Dedifferentiated amniotic fluid mesenchymal stem cell (primary cell): ENCODE measurements at regions not wholly inside any gene's neighbourhood (a gene's known extent, or its start where the extent isn't known, plus 50 kb on each side); places are given as distances from the start of the nearest gene placed in this dataset.

Source experiments
- DNase-seq: peaks from one replicate; pipeline ENCODE4 v3.0.0-alpha.2; 2016; ENCODE audit errors: extremely low spot score

DNA sequence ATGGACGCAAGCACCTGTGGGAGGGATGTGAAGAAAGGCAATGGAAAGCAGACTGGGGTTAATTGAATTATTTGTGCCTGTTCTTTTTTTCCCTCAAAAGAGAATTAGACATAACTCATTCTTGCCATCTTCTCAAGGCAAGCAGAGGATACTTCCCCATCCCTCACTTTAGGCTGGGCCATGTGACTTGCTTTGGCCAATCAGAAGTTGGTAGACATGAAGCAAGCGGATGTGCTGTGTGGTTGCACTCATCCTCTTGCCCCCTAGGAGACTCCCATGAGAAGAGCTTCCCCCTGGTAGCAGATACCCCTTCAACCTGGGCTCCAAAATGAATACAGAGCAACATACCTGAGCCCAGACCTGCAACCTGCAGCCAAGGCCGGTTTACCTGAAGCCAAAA lies 124.4 kb upstream of the ZC3H12C start:
- no peak for DNase-seq

DNA sequence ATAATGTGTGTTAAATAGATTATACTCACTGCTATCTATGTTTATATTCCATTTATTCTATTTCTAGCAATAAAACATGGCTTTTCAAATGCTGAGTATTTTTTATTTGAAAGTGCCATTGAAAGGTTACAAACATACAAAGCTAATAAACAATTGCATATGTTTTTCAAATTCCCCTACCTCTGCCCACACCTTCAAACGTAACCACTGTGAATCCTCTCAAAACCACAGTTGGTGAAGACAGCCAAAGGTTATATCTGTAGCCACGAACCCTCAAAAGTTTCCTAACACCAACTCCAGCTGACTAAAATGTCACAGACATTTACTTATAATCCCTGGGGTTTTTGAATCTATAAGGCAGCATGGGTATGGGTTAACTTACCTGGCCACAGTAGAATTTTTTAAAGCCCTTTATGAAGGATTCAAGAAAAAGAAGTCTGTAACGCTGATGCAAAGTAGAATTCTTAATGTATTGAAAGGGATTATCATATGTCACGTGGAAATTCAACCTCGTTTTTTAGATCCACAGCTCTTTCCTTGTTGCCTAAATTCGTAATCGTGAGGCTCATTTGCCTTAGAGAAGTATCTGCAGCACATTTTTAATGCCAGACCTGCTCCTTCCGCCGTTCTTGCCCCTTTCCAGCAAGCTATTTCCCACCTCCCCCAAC lies 122.5 kb upstream of the ZC3H12C start:
- DNase-seq, result no peak

DNA sequence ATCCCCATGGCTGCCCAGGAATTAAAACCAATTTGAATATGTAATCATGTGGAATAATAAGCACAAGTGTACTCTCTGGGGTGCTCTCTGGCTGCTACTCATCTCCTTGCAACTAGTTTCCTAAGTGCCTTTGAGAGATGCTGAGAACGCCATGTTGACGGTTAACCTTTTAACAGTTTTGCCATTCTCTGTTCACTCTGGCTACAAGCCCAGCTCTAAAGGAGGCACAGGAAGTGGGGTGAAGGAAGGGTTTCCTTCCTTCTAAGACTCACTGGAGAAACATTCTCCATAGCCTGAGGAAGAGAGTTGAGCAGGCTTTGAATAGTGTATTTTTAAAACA lies 122.0 kb upstream of the ZC3H12C start:
- DNase-seq, result no peak

DNA sequence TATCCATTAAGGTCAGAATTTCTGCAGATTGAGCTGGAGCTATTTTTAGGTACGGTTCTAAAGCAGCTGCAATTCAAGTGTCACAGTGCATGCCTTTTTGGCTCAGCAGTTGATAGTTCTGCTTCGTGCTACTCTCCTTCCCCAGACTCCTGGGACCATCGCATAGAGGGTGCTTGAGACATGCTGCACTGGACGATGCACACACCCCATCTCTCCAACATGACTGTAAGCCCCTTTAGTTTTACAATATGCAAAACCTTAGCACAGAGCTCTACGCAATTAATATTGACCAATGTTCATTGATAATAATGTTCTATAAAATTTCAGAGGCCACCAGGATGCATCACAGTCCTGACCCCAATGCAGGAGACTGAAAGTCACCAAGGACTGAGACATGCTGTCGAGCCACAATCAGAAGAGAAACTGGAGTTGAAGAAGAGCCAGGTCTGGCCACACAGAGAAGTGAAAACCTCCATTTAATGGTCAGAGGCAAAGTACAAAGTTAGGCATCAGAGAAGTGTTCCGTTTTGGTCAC lies 120.9 kb upstream of the ZC3H12C start:
- DNase-seq, result no peak

DNA sequence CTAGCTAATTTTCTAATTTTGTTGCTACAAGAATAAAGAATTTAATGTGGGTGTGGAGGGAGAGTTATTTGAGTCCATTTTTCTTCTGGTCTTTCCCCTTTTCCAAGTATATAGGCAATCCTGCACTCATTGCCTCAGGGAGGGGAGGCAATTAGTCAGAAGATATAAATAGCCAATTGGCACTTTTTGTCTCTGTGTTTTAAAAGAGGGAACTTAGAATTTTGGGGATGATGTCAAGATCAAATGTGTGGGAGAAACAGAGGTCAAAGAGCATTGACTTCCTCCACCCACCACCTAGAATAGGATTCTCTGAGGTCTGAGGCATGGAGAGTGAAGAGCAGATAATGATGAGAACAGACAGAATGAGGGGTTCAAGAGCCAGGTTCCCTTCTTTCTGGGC lies 120.3 kb upstream of the ZC3H12C start:
- DNase-seq, result no peak

DNA sequence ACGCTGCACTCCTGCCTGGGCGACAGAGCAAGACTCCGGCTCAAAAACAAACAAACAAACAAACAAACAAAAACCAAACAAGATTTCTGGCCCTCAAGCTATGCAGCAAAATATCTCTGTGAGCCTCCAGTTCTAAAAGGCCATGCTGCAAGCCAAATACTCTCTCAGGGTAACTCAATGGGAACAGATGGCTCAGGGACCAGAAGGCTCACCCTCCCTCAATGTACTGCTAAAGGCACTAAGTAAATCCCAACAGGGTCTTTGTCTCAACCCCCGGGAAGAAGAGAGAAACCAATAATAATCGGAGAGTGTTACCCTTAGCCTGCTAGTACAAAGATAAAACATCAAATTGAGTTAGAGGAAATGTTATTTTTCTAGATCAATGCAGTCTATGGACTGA lies 119.7 kb upstream of the ZC3H12C start:
- no peak for DNase-seq

DNA sequence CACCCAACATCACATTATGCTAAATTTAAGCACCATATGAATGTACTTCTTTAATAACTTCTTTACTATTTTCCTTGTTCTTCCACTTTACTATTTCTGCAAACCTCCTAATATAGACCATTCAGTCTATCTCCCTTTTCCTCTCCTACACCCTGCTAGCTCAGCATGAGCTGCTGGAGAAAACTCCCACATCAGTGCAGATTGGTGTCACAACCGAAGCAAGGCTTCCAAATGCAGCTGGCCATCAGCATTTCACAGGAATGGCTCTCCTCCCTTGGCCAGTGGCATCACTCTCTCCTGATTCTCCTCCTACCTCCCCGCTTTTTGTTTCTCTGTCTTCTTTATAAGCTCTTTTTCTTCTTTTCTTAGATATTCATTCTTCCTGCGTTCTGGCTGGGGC lies 118.7 kb upstream of the ZC3H12C start:
- DNase-seq, result no peak

DNA sequence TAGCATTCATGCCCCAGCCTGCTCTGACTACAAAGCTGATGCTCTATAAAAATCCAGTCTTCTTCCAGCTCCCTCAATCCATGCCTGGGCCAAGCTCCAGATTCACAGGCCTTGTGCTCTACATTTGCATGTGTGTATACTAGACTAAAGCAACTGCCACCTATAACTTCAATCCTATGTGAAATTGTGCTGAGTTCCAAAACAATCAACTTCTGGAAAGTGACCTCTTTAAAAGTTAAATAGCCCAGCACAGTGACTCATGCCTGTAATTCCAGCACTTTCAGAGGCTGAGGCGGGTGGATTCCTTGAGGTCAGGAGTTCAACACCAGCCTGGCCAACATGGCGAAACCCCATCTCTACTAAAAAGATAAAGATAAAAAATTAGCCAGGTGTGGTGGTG lies 114.3 kb upstream of the ZC3H12C start:
- no peak for DNase-seq

DNA sequence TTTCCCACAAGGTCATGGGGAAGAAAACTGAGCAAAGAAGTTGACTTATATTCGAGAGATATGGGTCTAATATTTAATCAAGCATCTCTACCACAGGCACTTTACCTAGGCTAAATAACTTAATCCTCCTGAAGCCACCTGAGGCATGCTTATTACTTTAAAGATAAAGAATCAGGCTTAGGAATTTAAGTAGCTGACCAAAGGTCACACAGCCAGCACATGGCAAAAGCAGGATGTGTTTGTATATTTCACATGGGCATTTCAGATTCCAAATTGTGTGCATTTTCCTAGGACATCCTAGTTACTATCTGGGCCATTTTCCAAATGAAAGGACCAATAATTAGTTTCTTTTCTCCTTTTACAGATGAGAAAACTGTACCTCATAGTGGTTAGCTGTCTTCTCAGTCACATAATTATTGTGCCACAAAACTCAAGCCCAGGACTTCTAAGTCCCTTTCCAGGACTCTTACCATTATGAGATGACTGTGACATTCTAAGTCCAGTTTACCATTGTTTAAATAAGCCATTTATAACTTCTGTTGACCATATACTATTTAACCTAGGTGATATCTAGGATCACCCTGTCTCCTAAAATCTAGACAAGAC lies 112.1 kb upstream of the ZC3H12C start:
- DNase-seq, result no peak

DNA sequence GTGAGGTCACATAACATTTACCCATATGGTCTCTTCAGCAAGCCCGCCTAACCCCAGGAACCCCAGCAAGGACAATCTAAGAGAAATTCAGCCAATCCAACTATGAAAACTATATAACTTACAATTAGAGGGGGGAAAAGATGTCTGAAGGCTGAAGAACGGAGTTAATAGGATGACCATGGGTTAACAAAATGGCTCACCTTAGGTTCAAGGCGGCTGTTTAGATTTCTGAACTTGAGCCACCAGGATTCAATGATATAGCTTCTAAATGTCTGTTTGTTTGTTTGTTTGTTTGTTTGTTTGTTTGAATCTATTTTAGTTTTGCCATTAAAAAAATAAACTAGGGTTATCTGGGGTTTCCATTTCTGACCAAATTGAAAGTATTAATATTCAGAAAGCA lies 109.8 kb upstream of the ZC3H12C start:
- DNase-seq, result no peak

DNA sequence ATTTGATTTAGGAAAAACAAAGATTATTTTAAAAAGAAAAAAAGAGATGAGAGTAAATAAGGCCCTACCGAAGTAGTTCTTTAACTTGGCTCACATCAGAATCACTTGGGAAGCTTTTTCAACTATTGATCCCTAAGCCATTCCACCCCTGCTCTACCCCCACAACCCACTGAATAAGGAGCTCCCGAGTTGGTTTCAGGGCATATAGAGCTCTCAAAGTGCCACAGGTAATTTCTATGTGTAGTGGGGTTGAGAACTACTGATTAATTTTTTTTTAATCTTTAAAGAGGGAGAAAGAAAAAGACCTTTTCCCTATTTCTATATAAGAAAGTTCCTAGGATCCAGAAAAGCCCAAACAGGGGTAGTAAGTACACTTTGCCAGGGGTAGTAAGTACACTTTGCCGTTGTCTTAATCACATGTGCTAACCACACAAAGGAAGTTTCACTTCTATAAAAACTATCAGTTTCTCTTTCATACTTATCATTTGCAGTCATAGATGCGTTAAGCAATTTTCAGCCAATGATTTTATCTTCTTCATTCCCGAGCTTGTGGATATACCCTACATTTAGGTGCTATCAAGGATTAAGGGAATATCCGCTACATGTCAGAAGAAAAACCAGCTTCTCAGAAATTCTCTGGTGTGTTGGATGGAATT lies 108.4 kb upstream of the ZC3H12C start:
- no peak for DNase-seq

DNA sequence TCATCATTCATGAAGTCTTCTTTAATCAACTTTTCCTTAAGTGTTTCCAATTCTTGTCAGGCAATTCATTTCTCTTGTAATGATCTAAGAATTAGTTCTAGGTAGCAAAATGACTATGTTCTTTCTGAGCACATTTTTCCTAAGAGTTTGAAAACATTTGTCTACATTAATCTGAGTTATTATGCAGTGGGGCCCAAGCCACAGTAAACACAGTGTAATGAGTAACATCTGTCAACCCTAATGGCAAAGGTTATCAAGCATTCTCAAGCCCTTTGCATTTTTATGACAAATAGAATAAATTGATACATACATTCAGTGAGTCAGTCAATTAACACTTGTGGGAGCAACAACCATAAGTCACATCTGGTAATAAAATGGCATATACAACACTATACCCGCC lies 106.7 kb upstream of the ZC3H12C start:
- DNase-seq, result no peak

DNA sequence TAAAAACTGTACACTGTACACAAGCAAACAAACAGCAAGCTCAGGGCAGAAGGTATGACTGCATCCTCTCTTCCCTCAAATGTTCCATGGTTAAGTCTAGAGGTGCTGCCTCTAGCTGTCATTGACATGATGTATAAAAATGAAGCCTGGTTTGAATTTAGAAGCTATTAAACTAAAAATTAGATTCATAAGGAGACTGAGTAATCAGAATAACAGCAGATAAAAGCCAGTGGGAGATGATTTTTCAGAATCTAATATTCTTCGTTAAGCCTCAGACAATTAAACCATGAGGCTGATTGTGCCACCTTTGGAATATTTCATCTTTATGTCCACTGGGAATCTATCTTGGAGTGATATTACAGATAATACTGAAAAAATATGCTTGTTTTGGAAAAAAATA lies 101.4 kb upstream of the ZC3H12C start:
- no peak for DNase-seq

DNA sequence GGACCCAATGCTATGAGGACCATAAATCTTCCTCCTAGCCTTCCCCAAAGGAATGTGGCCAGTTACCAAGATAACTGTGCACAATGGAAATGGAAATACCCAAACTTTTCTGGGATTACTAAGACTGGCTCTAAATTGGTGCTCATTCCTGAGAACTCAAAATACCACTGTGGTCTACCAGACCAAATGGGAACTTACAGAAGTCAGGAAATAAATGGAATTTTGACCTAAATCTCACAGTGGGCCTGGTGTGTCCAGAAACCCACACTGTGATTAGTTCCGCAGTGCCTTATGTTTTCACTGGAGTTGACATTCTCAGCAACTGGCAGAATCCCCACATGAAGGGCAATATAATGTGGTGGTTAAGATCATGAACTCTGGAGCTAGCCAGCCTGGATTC lies 99.4 kb upstream of the ZC3H12C start:
- no peak for DNase-seq

DNA sequence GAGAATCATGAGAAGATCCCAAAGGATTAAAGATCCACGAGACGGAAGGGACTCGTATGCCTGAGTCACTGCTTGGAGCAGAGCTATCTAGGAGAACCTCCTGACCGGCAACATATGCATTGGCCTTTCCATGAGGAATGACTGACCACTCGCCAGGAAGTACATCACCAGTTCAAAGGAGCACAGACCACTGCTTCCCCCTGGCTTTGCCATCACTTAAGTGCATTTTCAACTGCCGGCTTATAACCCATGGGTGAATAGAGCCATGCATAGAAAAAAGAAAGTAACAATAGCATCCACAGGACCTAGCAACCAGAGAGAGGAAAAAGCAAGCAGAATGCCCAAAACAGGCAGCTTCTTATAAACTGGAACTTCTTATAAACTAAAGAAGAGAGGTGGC lies 98.3 kb upstream of the ZC3H12C start:
- DNase-seq, result no peak

DNA sequence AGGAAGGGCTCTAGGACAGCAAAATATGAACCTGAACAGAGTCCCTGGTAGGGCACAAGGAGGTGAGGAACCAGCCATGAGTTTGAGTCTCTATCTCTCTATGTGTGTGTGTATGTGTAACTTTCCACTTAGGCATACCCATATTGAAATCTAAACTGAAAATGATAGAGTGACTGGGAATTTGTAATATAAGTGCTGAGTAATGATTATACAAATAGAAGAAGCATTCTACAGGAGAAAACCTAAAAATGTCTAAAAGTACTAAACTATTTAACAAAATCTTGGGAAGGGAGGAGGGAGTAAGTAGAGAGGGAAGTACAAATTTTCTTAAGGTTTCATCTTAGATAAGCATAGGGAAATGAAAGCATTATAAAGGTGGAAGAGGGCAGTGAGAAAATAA lies 97.1 kb upstream of the ZC3H12C start:
- DNase-seq, result no peak

DNA sequence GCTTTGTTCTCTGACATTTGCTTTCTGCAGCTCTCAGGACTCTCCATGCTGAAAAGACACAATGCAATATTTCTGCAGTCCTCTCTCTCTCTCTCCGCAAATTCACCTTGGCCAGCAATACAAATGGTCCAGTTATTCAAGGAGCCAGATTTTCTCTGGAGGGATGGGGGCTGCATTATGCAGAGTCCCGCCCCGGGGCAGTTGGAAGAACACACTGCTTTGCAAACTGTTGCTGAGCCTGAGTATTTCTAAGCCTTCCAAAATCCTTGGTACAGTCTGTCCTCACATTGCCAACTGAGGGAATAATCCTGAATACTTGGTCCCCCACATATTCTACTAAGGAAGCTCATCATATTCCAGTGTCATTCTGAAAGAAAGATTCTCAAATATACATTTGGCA lies 94.3 kb upstream of the ZC3H12C start:
- no peak for DNase-seq

DNA sequence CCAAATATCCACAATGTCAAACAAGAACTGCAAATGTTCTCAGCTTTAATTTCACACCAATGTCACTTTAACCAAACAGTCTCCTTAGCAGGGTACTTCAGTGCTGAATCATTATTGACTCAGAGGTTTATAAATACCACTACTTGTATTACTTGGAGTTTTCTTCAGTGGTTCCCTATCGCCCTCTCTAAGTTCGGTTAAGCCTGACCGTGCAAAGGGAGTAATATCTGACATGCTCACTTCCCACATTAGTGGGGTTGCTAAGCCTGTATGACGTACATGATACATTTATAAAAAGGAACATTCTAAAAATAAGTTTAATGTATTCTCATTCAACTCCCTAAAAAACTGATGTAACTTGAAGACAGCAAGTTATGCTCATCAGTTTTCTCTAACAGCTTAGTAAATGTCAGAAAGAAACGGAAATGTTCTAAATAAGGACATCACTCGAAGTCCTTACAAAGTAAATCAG lies 93.1 kb upstream of the ZC3H12C start:
- peak; percentile 79 for DNase-seq

DNA sequence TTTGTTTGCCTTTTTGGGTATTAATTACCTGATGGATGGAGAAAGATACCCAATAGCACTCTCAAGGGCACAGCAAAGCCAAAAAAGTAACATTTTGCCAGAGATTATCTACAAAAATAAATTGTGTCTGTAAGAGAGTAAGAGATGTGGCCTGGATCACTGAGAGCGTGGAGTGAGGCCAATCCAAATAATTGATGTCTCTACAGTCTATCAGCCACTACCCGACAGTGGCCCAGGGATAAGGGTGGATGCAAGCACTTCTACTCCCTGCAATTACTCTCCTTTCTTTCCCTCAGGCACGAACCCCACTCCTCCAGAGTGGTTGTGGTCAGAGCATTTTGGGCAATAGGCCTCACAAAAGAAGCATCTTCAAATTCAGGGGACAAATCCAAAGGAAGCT lies 92.3 kb upstream of the ZC3H12C start:
- DNase-seq, result no peak

DNA sequence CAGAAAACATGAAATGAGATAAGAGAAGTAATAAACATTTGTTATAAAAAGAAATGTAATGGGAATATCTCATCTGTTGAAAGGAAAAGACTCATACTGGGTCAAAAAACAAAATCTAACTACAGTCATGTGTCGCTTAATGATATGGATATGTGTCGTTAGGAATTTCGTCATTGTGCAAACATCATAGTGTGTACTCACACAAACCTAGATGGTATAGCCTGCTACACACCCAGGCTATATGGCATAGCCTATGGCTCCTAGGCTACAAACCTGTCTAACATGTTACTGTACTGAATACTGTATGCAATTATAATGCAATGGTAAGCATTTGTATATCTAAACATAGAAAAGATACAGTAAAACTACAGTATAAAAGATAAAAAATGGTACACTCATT lies 89.8 kb upstream of the ZC3H12C start:
- DNase-seq, result no peak

DNA sequence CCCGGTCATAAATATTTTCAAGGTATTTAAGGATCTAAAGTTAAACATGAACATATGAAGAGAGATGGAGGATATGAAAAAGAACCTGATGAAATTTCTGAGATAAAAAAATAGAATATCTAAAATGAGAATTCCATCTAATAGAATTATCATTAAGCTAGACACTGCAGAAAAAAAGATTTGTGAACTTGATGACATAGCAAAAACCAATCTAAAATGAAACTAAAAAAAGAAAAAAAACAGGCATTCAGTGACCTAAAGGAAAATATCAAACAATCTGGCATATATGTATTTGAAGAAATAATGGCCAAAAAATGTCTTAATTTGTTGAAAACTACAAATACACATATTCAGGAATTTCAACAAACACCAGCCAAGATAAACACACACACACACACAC lies 81.6 kb upstream of the ZC3H12C start:
- no peak for DNase-seq

DNA sequence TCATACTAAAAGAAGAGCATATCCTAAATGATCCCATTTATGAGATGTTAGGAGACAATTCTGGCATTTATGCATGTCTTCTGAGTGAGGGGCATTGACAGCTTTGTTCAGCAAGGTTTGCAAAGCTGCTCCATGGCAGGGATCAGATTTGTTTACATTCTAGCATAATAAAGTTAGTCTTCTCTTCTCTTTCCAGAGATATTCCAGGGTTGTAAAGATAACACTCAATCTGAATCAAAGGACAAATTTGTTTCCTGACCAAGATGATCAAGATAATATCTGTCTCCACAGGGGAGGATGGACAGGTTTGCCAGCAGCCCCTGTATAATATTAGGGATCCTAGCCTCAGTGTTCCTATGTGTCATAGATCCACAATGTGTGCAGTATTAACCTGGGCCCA lies 77.5 kb upstream of the ZC3H12C start:
- no peak for DNase-seq

DNA sequence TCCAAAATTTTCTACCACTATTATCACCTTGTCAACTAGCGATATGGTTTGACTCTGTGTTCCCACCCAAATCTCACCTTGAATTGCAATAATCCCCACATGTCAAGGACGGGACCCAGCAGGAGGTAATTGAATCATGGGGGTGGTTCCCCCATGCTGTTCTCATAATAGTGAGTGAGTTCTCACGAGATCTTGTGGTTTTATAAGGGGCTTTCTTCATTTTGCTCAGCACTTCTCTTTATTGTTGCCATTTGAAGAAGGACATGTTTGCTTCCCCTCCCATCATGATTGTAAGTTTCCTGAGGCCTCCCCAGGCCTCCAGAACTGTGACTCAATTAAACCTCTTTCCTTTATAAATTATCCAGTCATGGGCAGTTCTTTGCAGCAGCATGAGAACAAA lies 73.5 kb upstream of the ZC3H12C start:
- no peak for DNase-seq
